Muscle layer of colon (tissue), 2 donors: ENCODE measurements at regions not wholly inside any gene's neighbourhood (a gene's known extent, or its start where the extent isn't known, plus 50 kb on each side); places are given as distances from the start of the nearest gene placed in this dataset.

Source experiments
- H3K27ac ChIP-seq: one replicate; pipeline ENCODE4 v1.7.0; 2013; ENCODE audit warnings: low read depth, mild to moderate bottlenecking, low read length, moderate library complexity
- H3K27me3 ChIP-seq, 2 donors: one replicate each; pipeline ENCODE4 v1.7.0; 2013; ENCODE audit warnings: low read length in 2 of 2, mild to moderate bottlenecking in 2 of 2; ENCODE audit not compliant: insufficient read depth in 2 of 2, control insufficient read depth in 1 of 2
- H3K36me3 ChIP-seq: one replicate; pipeline ENCODE4 v1.7.0; 2013; ENCODE audit warnings: mild to moderate bottlenecking, low read length; ENCODE audit not compliant: insufficient read depth
- H3K4me1 ChIP-seq: one replicate; pipeline ENCODE4 v1.7.0; 2013; ENCODE audit warnings: mild to moderate bottlenecking, low read length; ENCODE audit not compliant: insufficient read depth
- H3K4me3 ChIP-seq, 2 donors: one replicate each; pipeline ENCODE4 v1.7.0; 2013; ENCODE audit warnings: low read length in 2 of 2, low read depth in 1 of 2, mild to moderate bottlenecking in 1 of 2, moderate library complexity in 1 of 2
- H3K9ac ChIP-seq: one replicate; pipeline ENCODE4 v1.7.0; 2013; ENCODE audit warnings: low read length
- H3K9me3 ChIP-seq: one replicate; pipeline ENCODE4 v1.7.0; 2013; ENCODE audit warnings: mild to moderate bottlenecking, low read length
- donor health status: abdominal sarcoma.
- donor health status: Adenocarcinoma of cecum.

- no peaks in the 10 kb centered on the region for H3K36me3 ChIP-seq
- H3K4me3 ChIP-seq: no peak overlapping the region
- no peak overlapping the region for H3K27ac ChIP-seq
- no peaks in the 10 kb centered on the region for H3K9me3 ChIP-seq
- H3K4me1 ChIP-seq: no peaks in the 10 kb centered on the region
- H3K9ac ChIP-seq: no peak overlapping the region
- H3K27me3 ChIP-seq: no peaks in the 10 kb centered on the region
These were observed 714.1 kb downstream of the EFNB2 start for GRCh38 chr13:105821337-105821736.

GRCh38 chr13:105820415-105820814 is 715.0 kb downstream of the EFNB2 start:
- Histone ChIP-seq H3K9me3 (no peaks in the 10 kb centered on the region), H3K36me3 (no peaks in the 10 kb centered on the region), H3K4me1 (no peaks in the 10 kb centered on the region), H3K27me3 (no peaks in the 10 kb centered on the region), H3K9ac (no peak overlapping the region), H3K4me3 (no peak overlapping the region), H3K27ac (no peak overlapping the region)

GRCh38 chr13:105817498-105817897 is 718.0 kb downstream of the EFNB2 start:
- Histone ChIP-seq H3K4me3 (no peak overlapping the region), H3K27ac (no peak overlapping the region), H3K4me1 (no peaks in the 10 kb centered on the region), H3K27me3 (no peaks in the 10 kb centered on the region), H3K9me3 (no peaks in the 10 kb centered on the region), H3K36me3 (no peaks in the 10 kb centered on the region), H3K9ac (no peak overlapping the region)

GRCh38 chr13:105816994-105817393 is 718.5 kb downstream of the EFNB2 start:
- H3K9me3 ChIP-seq: no peaks in the 10 kb centered on the region
- no peak overlapping the region for H3K9ac ChIP-seq
- no peaks in the 10 kb centered on the region for H3K36me3 ChIP-seq
- no peaks in the 10 kb centered on the region for H3K4me1 ChIP-seq
- H3K4me3 ChIP-seq: no peak overlapping the region
- no peak overlapping the region for H3K27ac ChIP-seq
- H3K27me3 ChIP-seq: no peaks in the 10 kb centered on the region

- no peak overlapping the region for H3K4me3 ChIP-seq
- no peak overlapping the region for H3K9ac ChIP-seq
- no peak overlapping the region for H3K27ac ChIP-seq
- H3K9me3 ChIP-seq: no peaks in the 10 kb centered on the region
- H3K36me3 ChIP-seq: no peaks in the 10 kb centered on the region
- no peaks in the 10 kb centered on the region for H3K27me3 ChIP-seq
- H3K4me1 ChIP-seq: no peaks in the 10 kb centered on the region
These were observed 720.6 kb downstream of the EFNB2 start for GRCh38 chr13:105814902-105815250.

GRCh38 chr13:105814219-105814901 is 721.1 kb downstream of the EFNB2 start:
- Histone ChIP-seq H3K27me3 (no peaks in the 10 kb centered on the region), H3K4me1 (no peaks in the 10 kb centered on the region), H3K9ac (no peak overlapping the region), H3K27ac (no peak overlapping the region), H3K4me3 (no peak overlapping the region), H3K36me3 (no peaks in the 10 kb centered on the region), H3K9me3 (no peaks in the 10 kb centered on the region)

GRCh38 chr13:105806628-105806920 is 728.9 kb downstream of the EFNB2 start:
- no peak overlapping the region for H3K27ac ChIP-seq
- no peaks in the 10 kb centered on the region for H3K36me3 ChIP-seq
- H3K4me1 ChIP-seq: peaks cover 7% of the 10 kb centered on the region
- no peaks in the 10 kb centered on the region for H3K9me3 ChIP-seq
- no peak overlapping the region for H3K9ac ChIP-seq
- H3K27me3 ChIP-seq: no peaks in the 10 kb centered on the region
- H3K4me3 ChIP-seq: no peak overlapping the region

- Histone ChIP-seq H3K36me3 (no peaks in the 10 kb centered on the region), H3K4me1 (peaks cover 7% of the 10 kb centered on the region), H3K27ac (no peak overlapping the region), H3K9me3 (no peaks in the 10 kb centered on the region), H3K27me3 (no peaks in the 10 kb centered on the region), H3K4me3 (no peak overlapping the region), H3K9ac (no peak overlapping the region)
These were observed 729.4 kb downstream of the EFNB2 start for GRCh38 chr13:105805892-105806627.

- no peaks in the 10 kb centered on the region for H3K27me3 ChIP-seq
- no peaks in the 10 kb centered on the region for H3K9me3 ChIP-seq
- H3K27ac ChIP-seq: no peak overlapping the region
- H3K36me3 ChIP-seq: no peaks in the 10 kb centered on the region
- peaks cover 7% of the 10 kb centered on the region for H3K4me1 ChIP-seq
- H3K4me3 ChIP-seq: no peak overlapping the region
- H3K9ac ChIP-seq: no peak overlapping the region
These were observed 730.8 kb downstream of the EFNB2 start for GRCh38 chr13:105804561-105805190.

GRCh38 chr13:105799155-105799554 is 736.3 kb downstream of the EFNB2 start:
- Histone ChIP-seq H3K27me3 (no peaks in the 10 kb centered on the region), H3K9ac (no peak overlapping the region), H3K27ac (no peak overlapping the region), H3K36me3 (no peaks in the 10 kb centered on the region), H3K9me3 (no peaks in the 10 kb centered on the region), H3K4me3 (no peak overlapping the region), H3K4me1 (no peaks in the 10 kb centered on the region)

- Histone ChIP-seq H3K9ac (no peak overlapping the region), H3K4me3 (no peak overlapping the region), H3K36me3 (no peaks in the 10 kb centered on the region), H3K9me3 (no peaks in the 10 kb centered on the region), H3K27me3 (no peaks in the 10 kb centered on the region), H3K27ac (no peak overlapping the region), H3K4me1 (no peaks in the 10 kb centered on the region)
These were observed 736.9 kb downstream of the EFNB2 start for GRCh38 chr13:105798541-105798940.

- no peaks in the 10 kb centered on the region for H3K36me3 ChIP-seq
- no peak overlapping the region for H3K9ac ChIP-seq
- H3K4me1 ChIP-seq: no peaks in the 10 kb centered on the region
- H3K27me3 ChIP-seq: no peaks in the 10 kb centered on the region
- no peaks in the 10 kb centered on the region for H3K9me3 ChIP-seq
- H3K27ac ChIP-seq: no peak overlapping the region
- H3K4me3 ChIP-seq: no peak overlapping the region
These were observed 739.4 kb downstream of the EFNB2 start for GRCh38 chr13:105796081-105796480.
